WTC11 (cell line): ENCODE measurements at regions not wholly inside any gene's neighbourhood (a gene's known extent, or its start where the extent isn't known, plus 50 kb on each side); places are given as distances from the start of the nearest gene placed in this dataset.

Experiments used
- ATAC-seq: fragments of 200-7000 bp; cut with Tn5 transposase; 2 replicates; pipeline ENCODE4 v1.10.0; 2021; ENCODE audit warnings: mild to moderate bottlenecking, moderate library complexity
- CTCF ChIA-PET: fragments of 300-600 bp; sonication (Branson Sonifier 250); formaldehyde crosslinking; loops from one replicate; lab custom pipeline; 2021; ENCODE audit warnings: antibody characterized with exemption; lab: Charles Lee
- POLR2A ChIA-PET: fragments of 350-600 bp; sonication (Branson Sonifier 250); formaldehyde crosslinking; loops from one replicate; lab custom pipeline; 2021; ENCODE audit warnings: antibody characterized with exemption; lab: Charles Lee
- DNase-seq: peaks from one replicate; pipeline ENCODE4 v3.0.0; 2021; ENCODE audit warnings: low spot score
- H3K27ac Mint-ChIP-seq: 2 replicates; pipeline ENCODE4 v1.8.0; 2021; ENCODE audit warnings: mixed read lengths
- H3K27me3 Mint-ChIP-seq: 2 replicates; pipeline ENCODE4 v1.8.0; 2021; ENCODE audit warnings: low read depth, mild to moderate bottlenecking, moderate library complexity, mixed read lengths
- H3K36me3 Mint-ChIP-seq: 2 replicates; pipeline ENCODE4 v1.8.0; 2021; ENCODE audit warnings: mixed read lengths
- H3K4me1 Mint-ChIP-seq: 2 replicates; pipeline ENCODE4 v1.8.0; 2022; ENCODE audit warnings: mixed read lengths
- H3K4me3 Mint-ChIP-seq: 2 replicates; pipeline ENCODE4 v1.8.0; 2021; ENCODE audit warnings: mild to moderate bottlenecking, moderate library complexity, mixed read lengths
- H3K9me3 Mint-ChIP-seq: 2 replicates; pipeline ENCODE4 v1.8.0; 2021; ENCODE audit warnings: mixed read lengths
- ATF1 ChIP-seq: sonication (generic); formaldehyde crosslinking; IDR thresholded peaks from 2 replicates; pipeline ENCODE4 v1.8.1; 2023; ENCODE audit warnings: mild to moderate bottlenecking, moderate library complexity, missing genetic modification reagents
- EMX1 ChIP-seq: fragments of 250-450 bp; sonication (Bioruptor Pico); IDR thresholded peaks from 2 replicates; pipeline ENCODE4 v1.8.0; 2021; ENCODE audit warnings: mild to moderate bottlenecking
- ETV6 ChIP-seq: sonication (generic); formaldehyde crosslinking; IDR thresholded peaks from 2 replicates; pipeline ENCODE4 v1.8.1; 2022; ENCODE audit warnings: mild to moderate bottlenecking, missing genetic modification reagents
- FOXJ3 ChIP-seq: sonication (generic); formaldehyde crosslinking; IDR thresholded peaks from 2 replicates; pipeline ENCODE4 v1.9.0; 2021; ENCODE audit warnings: missing genetic modification reagents, mild to moderate bottlenecking, borderline replicate concordance
- FOXK1 ChIP-seq: sonication (generic); formaldehyde crosslinking; IDR thresholded peaks from 2 replicates; pipeline ENCODE4 v1.8.0; 2022; ENCODE audit warnings: mild to moderate bottlenecking, moderate library complexity, missing genetic modification reagents
- FOXP1 ChIP-seq: sonication (generic); formaldehyde crosslinking; IDR thresholded peaks from 2 replicates; pipeline ENCODE4 v1.8.0; 2022; ENCODE audit warnings: missing genetic modification reagents, mild to moderate bottlenecking, moderate library complexity, borderline replicate concordance
- JAZF1 ChIP-seq: fragments of 250-450 bp; sonication (Bioruptor Pico); IDR thresholded peaks from 2 replicates; pipeline ENCODE4 v1.9.0; 2021; ENCODE audit warnings: moderate library complexity, mild to moderate bottlenecking, inconsistent platforms
- JUN ChIP-seq: sonication (generic); formaldehyde crosslinking; IDR thresholded peaks from 2 replicates; pipeline ENCODE4 v1.8.0; 2023; ENCODE audit warnings: mild to moderate bottlenecking, missing genetic modification reagents
- NR2C2 ChIP-seq: sonication (generic); formaldehyde crosslinking; IDR thresholded peaks from 2 replicates; pipeline ENCODE4 v1.8.0; 2022; ENCODE audit warnings: mild to moderate bottlenecking, missing genetic modification reagents
- SMAD4 ChIP-seq: sonication (generic); formaldehyde crosslinking; IDR thresholded peaks from 2 replicates; pipeline ENCODE4 v1.8.0; 2022; ENCODE audit warnings: mild to moderate bottlenecking, missing genetic modification reagents
- SOX15 ChIP-seq: fragments of 250-450 bp; sonication (Bioruptor Pico); IDR thresholded peaks from 2 replicates; pipeline ENCODE4 v1.9.0; 2021; ENCODE audit warnings: mild to moderate bottlenecking
- TP53 ChIP-seq: sonication (generic); formaldehyde crosslinking; IDR thresholded peaks from 2 replicates; pipeline ENCODE4 v1.8.1; 2023; ENCODE audit warnings: mild to moderate bottlenecking, missing genetic modification reagents
- ZBTB21 ChIP-seq: sonication (generic); formaldehyde crosslinking; IDR thresholded peaks from 2 replicates; pipeline ENCODE4 v1.8.1; 2023; ENCODE audit warnings: mild to moderate bottlenecking, missing genetic modification reagents, borderline replicate concordance
- TF ChIP-seq, protein P1 (sequence below): fragments of 250-450 bp; sonication (Bioruptor Pico); IDR thresholded peaks from 2 replicates; pipeline ENCODE4 v1.9.0; 2021; ENCODE audit warnings: mild to moderate bottlenecking, borderline replicate concordance
- TF ChIP-seq, protein P2 (sequence below): sonication (generic); formaldehyde crosslinking; IDR thresholded peaks from 2 replicates; pipeline ENCODE4 v1.8.1; 2023; ENCODE audit warnings: mild to moderate bottlenecking, missing genetic modification reagents
- TF ChIP-seq, protein P3 (sequence below): sonication (generic); formaldehyde crosslinking; IDR thresholded peaks from 2 replicates; pipeline ENCODE4 v1.8.0; 2022; ENCODE audit warnings: mild to moderate bottlenecking, missing genetic modification reagents
- TF ChIP-seq, protein P4 (sequence below): fragments of 250-450 bp; sonication (Bioruptor Pico); IDR thresholded peaks from 2 replicates; pipeline ENCODE4 v1.9.0; 2021; ENCODE audit warnings: moderate library complexity, mild to moderate bottlenecking, inconsistent platforms, borderline replicate concordance
- TF ChIP-seq, protein P5 (sequence below): sonication (generic); formaldehyde crosslinking; IDR thresholded peaks from 2 replicates; pipeline ENCODE4 v1.8.0; 2022; ENCODE audit warnings: mild to moderate bottlenecking, missing genetic modification reagents
- TF ChIP-seq, protein P6 (sequence below): sonication (generic); formaldehyde crosslinking; IDR thresholded peaks from 2 replicates; pipeline ENCODE4 v1.8.1; 2023; ENCODE audit warnings: mild to moderate bottlenecking, missing genetic modification reagents, moderate library complexity

DNA sequence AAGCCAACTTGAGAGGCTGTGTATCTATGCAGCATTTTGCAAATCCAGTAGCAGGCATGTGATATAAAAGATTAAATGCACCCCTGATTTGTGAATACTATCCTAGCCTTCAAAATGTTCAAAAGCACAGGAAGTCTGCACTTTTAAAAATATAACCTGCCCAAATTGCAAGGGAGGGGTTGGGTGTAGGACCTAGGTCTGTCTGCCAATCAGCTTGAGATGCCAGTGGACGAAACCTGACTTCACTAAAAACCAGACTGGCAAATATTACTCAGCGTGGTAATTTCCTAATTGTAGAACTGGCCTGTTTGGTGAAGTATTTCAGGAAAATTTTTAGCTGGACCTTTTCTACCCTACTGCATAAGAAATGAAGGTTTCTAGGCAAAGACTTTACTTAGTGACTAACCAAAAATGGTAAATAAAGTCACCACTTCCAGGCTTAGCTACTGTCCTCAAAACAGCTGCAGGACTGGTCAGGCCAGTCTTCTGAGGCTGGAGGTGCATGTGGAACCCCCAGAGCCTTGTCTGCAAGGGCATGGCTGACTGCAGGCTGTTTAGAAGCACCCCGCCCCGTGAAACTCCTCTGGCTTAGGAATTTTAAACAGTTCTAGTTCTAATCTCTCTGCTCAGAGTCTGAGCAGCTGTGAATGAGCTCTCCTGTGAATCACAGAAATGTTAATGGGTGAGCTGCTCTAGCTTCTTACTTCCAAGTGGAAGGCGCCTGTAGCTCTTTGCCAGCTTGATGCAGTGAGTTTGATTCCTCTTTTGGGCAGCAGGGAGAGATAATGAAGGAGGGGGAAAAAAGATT is 104.4 kb upstream of the ESR1 start:
- CTCF ChIA-PET = interaction anchor here (1.0 kb wide), 1 partner anchor 422 kb away, joined by 3 read pairs; no protein-coding TSS in a partner anchor
- ATAC-seq = peak; percentile 57
- no peaks in the 10 kb centered on the region for H3K27me3 Mint-ChIP-seq

DNA sequence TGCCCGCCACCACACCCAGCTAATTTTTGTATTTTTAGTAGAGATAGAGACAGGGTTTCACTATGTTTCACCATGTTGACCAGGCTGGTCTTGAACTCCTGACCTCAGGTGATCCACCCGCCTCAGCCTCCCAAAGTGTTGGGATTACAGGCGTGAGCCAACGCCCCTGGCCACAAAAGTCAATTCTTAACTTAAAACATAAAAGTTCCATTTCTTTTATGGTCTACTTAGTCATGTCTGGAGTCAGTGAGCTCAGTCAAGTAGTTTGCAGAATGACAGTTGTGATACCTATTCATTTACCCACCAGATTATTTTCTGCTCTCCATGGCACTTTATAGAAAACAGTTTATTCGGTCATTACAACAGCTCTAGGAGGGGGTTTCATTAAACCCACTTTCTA is 103.1 kb upstream of the ESR1 start:
- Mint-ChIP-seq H3K9me3 (no peaks in the 10 kb centered on the region), H3K27ac (no peak overlapping the region), H3K27me3 (no peaks in the 10 kb centered on the region), H3K4me3 (no peak overlapping the region), H3K4me1 (peaks cover 6% of the 10 kb centered on the region), H3K36me3 (no peaks in the 10 kb centered on the region)
- ChIA-PET POLR2A (no interaction called here), CTCF (no interaction called here)
- ATAC-seq (no peak), DNase-seq (no peak)
- TF ChIP-seq, protein P1, sequence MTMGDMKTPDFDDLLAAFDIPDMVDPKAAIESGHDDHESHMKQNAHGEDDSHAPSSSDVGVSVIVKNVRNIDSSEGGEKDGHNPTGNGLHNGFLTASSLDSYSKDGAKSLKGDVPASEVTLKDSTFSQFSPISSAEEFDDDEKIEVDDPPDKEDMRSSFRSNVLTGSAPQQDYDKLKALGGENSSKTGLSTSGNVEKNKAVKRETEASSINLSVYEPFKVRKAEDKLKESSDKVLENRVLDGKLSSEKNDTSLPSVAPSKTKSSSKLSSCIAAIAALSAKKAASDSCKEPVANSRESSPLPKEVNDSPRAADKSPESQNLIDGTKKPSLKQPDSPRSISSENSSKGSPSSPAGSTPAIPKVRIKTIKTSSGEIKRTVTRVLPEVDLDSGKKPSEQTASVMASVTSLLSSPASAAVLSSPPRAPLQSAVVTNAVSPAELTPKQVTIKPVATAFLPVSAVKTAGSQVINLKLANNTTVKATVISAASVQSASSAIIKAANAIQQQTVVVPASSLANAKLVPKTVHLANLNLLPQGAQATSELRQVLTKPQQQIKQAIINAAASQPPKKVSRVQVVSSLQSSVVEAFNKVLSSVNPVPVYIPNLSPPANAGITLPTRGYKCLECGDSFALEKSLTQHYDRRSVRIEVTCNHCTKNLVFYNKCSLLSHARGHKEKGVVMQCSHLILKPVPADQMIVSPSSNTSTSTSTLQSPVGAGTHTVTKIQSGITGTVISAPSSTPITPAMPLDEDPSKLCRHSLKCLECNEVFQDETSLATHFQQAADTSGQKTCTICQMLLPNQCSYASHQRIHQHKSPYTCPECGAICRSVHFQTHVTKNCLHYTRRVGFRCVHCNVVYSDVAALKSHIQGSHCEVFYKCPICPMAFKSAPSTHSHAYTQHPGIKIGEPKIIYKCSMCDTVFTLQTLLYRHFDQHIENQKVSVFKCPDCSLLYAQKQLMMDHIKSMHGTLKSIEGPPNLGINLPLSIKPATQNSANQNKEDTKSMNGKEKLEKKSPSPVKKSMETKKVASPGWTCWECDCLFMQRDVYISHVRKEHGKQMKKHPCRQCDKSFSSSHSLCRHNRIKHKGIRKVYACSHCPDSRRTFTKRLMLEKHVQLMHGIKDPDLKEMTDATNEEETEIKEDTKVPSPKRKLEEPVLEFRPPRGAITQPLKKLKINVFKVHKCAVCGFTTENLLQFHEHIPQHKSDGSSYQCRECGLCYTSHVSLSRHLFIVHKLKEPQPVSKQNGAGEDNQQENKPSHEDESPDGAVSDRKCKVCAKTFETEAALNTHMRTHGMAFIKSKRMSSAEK (CRISPR knock-in tag) = no peak
- TF ChIP-seq SOX15 (CRISPR knock-in tag) = no peak
- no peak for TF ChIP-seq TP53 (CRISPR knock-in tag)
- TF ChIP-seq, protein P2, sequence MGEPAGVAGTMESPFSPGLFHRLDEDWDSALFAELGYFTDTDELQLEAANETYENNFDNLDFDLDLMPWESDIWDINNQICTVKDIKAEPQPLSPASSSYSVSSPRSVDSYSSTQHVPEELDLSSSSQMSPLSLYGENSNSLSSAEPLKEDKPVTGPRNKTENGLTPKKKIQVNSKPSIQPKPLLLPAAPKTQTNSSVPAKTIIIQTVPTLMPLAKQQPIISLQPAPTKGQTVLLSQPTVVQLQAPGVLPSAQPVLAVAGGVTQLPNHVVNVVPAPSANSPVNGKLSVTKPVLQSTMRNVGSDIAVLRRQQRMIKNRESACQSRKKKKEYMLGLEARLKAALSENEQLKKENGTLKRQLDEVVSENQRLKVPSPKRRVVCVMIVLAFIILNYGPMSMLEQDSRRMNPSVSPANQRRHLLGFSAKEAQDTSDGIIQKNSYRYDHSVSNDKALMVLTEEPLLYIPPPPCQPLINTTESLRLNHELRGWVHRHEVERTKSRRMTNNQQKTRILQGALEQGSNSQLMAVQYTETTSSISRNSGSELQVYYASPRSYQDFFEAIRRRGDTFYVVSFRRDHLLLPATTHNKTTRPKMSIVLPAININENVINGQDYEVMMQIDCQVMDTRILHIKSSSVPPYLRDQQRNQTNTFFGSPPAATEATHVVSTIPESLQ (CRISPR knock-in tag) = no peak
- TF ChIP-seq, protein P3, sequence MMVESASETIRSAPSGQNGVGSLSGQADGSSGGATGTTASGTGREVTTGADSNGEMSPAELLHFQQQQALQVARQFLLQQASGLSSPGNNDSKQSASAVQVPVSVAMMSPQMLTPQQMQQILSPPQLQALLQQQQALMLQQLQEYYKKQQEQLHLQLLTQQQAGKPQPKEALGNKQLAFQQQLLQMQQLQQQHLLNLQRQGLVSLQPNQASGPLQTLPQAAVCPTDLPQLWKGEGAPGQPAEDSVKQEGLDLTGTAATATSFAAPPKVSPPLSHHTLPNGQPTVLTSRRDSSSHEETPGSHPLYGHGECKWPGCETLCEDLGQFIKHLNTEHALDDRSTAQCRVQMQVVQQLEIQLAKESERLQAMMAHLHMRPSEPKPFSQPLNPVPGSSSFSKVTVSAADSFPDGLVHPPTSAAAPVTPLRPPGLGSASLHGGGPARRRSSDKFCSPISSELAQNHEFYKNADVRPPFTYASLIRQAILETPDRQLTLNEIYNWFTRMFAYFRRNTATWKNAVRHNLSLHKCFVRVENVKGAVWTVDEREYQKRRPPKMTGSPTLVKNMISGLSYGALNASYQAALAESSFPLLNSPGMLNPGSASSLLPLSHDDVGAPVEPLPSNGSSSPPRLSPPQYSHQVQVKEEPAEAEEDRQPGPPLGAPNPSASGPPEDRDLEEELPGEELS (CRISPR knock-in tag) = no peak
- TF ChIP-seq, protein P4, sequence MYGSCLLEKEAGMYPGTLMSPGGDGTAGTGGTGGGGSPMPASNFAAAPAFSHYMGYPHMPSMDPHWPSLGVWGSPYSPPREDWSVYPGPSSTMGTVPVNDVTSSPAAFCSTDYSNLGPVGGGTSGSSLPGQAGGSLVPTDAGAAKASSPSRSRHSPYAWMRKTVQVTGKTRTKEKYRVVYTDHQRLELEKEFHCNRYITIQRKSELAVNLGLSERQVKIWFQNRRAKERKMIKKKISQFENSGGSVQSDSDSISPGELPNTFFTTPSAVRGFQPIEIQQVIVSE = no peak
- no peak for TF ChIP-seq JUN (CRISPR knock-in tag)
- TF ChIP-seq SMAD4 (CRISPR knock-in tag) = no peak

More for the DNA sequence above, 104.4 kb upstream of the ESR1 start:
- no peak for DNase-seq
- Mint-ChIP-seq H3K4me1 (peaks cover 6% of the 10 kb centered on the region), H3K36me3 (no peaks in the 10 kb centered on the region), H3K27ac (no peak overlapping the region), H3K9me3 (no peaks in the 10 kb centered on the region), H3K4me3 (no peak overlapping the region)
- POLR2A ChIA-PET = no interaction called here
- TF ChIP-seq, protein P2 (CRISPR knock-in tag) = no peak
- no peak for TF ChIP-seq JAZF1 (CRISPR knock-in tag)
- no peak for TF ChIP-seq ATF1
- TF ChIP-seq, protein P5, sequence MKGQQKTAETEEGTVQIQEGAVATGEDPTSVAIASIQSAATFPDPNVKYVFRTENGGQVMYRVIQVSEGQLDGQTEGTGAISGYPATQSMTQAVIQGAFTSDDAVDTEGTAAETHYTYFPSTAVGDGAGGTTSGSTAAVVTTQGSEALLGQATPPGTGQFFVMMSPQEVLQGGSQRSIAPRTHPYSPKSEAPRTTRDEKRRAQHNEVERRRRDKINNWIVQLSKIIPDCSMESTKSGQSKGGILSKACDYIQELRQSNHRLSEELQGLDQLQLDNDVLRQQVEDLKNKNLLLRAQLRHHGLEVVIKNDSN (CRISPR knock-in tag) = no peak
- TF ChIP-seq, protein P6, sequence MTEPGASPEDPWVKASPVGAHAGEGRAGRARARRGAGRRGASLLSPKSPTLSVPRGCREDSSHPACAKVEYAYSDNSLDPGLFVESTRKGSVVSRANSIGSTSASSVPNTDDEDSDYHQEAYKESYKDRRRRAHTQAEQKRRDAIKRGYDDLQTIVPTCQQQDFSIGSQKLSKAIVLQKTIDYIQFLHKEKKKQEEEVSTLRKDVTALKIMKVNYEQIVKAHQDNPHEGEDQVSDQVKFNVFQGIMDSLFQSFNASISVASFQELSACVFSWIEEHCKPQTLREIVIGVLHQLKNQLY = no peak
- TF ChIP-seq ETV6 (CRISPR knock-in tag) = no peak
- TF ChIP-seq FOXP1 (CRISPR knock-in tag) = no peak
- no peak for TF ChIP-seq FOXJ3 (CRISPR knock-in tag)
- TF ChIP-seq, protein P3 (CRISPR knock-in tag) = no peak
- TF ChIP-seq NR2C2 (CRISPR knock-in tag) = no peak
- no peak for TF ChIP-seq EMX1 (CRISPR knock-in tag)
- no peak for TF ChIP-seq ZBTB21 (CRISPR knock-in tag)
- TF ChIP-seq FOXK1 (CRISPR knock-in tag) = no peak
